ENCODE measurements at regions not wholly inside any gene's neighbourhood (a gene's known extent, or its start where the extent isn't known, plus 50 kb on each side); places are given as distances from the start of the nearest gene placed in this dataset.
A peak's percentile ranks its signal among the peaks of the same experiment; 100 is the strongest.

GRCh38 chr2:108145557-108146326 lies 94.0 kb upstream of the SULT1C3 start:
- DNase-seq: no peak

- DNase-seq: no peak
Measured at GRCh38 chr2:108148555-108148954, 91.2 kb upstream of the SULT1C3 start.

- peak; percentile 2 for DNase-seq
Measured at GRCh38 chr2:108154366-108155061, 85.3 kb upstream of the SULT1C3 start.

- DNase-seq: no peak
Measured at GRCh38 chr2:108161298-108161697, 78.5 kb upstream of the SULT1C3 start.

GRCh38 chr2:108164318-108164717 lies 75.5 kb upstream of the SULT1C3 start:
- DNase-seq: no peak

- no peak for DNase-seq
Measured at GRCh38 chr2:108165729-108166128, 74.0 kb upstream of the SULT1C3 start.

GRCh38 chr2:108167699-108168098 lies 72.1 kb upstream of the SULT1C3 start:
- DNase-seq: no peak

- DNase-seq: peak; percentile 6
Measured at GRCh38 chr2:108169982-108170625, 69.7 kb upstream of the SULT1C3 start.

GRCh38 chr2:108171657-108172056 lies 68.1 kb upstream of the SULT1C3 start:
- DNase-seq: no peak

- DNase-seq: peak; percentile 0
Measured at GRCh38 chr2:108182489-108182888, 57.3 kb upstream of the SULT1C3 start.

- peak; percentile 5 for DNase-seq
Measured at GRCh38 chr2:108184419-108184818, 55.3 kb upstream of the SULT1C3 start.

GRCh38 chr2:108189316-108189715 lies 50.5 kb upstream of the SULT1C3 start:
- DNase-seq: no peak

Measured in NCI-H1092 (cell line).